H4 (cell line): ENCODE measurements at regions not wholly inside any gene's neighbourhood (a gene's known extent, or its start where the extent isn't known, plus 50 kb on each side); places are given as distances from the start of the nearest gene placed in this dataset.
A peak's percentile ranks its signal among the peaks of the same experiment; 100 is the strongest.

Source experiments
- DNase-seq: peaks from one replicate; pipeline ENCODE4 v3.0.0-alpha.2; 2015; ENCODE audit warnings: low spot score

GRCh38 chr3:139778682-139779233 lies 101.0 kb upstream of the NMNAT3 start:
- no peak for DNase-seq

DNA sequence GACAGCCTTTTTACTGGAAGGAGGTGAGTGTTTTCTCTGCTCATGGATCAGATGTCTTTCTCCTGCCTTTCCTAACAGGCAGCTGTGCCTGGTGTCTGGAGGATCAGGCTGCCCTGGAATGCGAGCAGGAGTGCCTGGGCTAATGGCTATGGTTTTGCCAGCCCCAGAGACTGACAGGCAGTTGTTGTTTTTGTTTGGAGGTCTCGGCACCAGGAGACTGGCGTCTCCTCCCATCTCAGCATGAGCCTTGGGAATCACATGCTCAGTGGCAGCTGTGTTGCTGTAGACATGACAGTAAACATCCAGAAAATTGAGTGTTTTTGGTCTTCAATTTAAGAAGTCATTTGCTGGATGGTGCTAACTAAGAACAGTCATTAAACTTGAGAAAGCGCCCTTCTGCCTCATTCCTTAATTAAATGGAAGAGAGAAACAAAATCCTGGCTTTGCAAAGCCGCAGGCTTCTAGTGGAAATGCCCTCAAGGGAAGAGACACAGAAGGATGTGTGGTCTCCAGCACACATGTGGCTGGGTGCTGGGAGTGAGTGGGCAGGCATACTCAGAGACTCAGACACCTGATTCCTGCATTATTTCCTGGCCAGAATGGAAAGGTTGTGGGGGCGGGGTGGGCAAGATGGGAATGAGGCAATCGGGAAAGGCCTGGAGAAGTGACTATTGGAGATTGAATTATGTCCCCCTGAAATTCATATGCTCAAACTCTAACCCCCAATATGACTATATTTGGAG lies 97.0 kb upstream of the NMNAT3 start:
- peak; percentile 90 for DNase-seq

DNA sequence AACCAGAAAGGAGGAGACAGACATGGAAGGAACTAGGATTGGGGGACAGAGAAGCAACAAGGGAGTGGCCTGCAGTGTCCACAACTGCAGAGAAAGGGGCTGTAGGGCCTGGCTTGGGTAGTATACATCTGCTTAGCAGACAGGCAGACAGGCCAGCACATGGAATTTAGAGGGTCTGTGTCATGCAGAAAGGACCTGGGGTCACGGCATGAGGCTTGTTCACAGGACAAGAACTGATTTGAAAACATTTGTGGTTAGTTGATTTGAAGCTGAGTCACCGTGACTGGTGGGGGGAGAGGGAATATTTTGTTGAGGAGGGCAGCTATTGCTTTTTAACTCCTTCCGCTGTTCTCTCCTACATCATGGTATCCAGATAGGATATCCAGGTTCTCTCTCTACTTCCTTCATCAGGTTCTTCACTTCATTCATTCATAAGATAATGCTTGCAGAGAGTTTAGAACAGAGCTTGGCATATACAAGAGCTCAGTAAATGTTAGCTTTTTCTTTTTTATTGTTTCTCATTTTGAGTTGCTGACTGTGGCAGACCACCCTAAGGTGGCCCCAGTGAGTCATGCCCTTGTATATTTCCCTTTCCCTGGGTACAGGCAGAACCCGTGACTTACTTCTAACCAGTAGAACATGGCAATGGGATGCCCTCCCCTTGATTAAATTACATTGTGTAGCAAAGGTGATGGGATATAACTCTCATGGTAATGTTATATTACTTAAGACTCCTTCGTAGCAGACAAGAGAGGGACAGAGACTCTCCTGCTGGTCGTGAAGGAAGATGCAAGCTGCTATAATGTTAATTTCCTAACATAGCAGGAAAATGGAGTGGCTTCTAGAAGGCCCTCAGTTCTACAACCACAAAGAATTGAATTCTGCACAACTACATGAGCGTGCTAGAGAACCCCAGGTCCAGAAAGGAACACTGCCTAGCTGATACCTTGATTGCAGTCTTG lies 95.0 kb upstream of the NMNAT3 start:
- peak; percentile 97 for DNase-seq

DNA sequence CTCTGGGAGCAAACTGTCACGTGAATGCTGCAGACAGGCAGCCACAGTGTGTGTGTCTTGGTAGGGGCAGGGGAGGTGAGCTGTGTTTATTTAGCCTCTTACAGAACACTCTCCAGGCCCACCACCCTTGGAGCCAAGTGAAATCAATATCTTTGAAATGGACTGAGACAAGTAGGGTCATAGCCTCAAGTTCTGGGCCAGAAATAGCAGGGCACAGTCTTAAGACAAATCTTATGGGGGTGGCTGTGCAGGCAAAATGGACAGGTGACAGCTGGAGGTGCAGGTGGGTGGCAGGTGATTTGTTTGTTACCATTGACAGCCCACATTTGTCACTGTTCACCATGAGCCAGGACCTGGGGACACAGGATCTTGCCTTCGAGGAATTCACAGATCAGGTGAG lies 93.6 kb upstream of the NMNAT3 start:
- no peak for DNase-seq

- no peak for DNase-seq
These were observed 92.8 kb upstream of the NMNAT3 start for GRCh38 chr3:139770577-139770976.

DNA sequence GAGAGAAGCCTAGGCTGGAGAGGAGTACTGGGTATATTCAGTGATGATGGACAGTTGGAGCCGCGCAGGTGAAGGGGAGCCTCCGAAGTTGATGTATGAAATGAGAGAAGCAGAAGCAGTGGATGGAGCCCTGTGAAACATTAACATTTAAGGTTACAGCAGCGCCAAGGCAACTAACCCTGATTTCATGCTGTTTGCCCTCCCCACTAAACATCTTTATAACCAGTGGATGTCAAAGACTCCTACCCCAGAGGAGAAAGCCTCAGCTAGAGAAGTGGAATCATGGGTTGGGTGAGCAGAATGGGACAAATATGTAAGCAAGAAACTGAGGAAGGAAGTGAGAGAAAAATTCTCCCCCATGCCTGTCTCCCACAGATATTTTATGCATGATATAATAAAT lies 92.0 kb upstream of the NMNAT3 start:
- no peak for DNase-seq

DNA sequence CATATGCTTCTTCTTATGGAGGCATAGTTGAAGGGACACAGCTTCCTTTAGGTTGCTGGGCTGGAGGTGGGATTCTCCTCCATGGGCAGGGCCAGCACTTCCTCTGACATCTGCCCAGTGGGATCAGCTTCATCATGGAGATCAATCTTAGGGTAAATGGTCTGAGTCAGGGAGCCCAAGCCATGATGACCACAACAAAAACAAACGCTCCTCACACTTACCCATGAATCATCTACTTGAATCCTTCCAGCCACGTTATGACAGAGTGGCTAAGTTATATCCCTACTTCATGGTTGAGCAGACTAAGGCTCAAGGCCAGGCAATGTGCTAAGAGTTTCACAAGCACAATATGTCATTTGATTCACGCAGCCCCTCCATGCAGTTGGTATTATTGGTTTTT lies 87.2 kb upstream of the NMNAT3 start:
- DNase-seq = peak; percentile 80

DNA sequence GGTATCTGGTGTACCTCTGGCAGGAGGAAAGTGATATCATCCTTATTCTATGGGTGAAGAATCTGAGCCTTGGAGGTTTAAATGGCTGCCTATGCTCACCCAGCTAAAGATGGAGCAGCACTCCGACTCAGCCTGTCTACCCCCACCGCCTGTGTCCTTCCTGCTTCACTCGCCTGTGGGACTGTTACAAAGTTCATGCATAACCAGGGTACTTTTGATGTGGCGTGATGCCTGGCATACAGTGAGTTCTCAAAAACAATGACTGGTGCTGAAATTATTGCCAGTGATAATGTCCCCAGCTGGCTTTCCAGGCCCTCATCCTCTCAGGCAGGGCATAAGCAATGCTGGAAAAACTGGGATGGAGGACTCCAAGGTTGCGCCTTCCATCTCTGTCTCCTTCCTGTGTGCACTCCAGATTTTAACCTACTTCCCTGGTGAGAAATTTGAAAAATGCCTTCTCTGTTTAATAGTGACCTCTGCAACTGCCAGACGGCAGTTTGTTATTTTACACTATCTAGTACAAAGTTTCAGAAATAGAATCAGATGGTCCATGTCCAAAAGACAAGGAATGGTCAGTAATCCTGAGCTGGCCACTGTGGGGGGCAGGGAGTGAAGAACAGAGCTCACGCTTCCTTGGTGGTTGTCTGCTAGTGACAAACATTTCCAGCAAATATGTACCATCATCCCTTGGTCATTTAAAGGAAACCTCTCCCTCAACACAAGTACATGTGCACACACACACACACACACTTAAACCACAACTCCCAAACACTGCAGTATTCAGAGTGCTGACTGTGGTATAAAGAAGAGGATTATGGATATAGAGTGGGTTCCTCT lies 86.5 kb upstream of the NMNAT3 start:
- peak; percentile 73 for DNase-seq

DNA sequence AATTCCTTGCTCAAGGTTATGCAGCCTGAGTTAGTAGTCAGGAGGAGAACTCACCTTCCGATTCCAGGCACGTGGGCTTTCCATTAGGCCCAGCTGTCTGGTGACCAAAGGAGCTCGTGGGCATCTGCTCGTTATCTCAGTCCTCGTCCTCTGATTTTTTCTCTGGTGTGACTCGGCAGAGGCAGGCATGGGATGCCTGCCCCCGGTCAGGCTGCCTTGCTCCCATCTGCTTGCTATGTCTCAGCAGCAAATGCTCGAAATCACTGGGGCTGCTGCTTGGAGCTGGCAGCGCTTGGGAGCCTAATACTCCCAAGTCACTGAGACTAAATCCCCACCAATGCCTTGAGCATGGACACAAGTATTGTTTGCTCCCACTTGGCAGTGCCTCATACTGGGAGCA lies 84.5 kb upstream of the NMNAT3 start:
- DNase-seq = no peak

DNA sequence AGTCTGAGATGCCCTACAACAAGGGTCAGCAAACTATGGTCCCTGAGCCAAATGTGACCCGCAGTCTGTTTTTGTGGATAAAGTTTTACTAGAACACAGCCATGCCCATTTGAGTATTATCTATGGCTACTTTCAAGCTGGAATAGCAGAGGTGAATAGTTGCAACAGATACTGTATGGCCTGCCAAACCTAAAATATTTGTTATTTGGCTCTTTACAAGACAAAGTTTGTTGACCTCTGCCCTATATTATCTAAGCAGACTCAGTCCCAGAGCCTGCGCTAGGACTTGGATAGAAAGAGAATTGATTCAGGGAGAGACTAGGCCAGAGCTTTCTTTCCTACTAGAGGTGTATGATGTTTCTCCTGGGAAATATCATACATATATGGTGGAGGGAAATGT lies 81.7 kb upstream of the NMNAT3 start:
- no peak for DNase-seq

DNA sequence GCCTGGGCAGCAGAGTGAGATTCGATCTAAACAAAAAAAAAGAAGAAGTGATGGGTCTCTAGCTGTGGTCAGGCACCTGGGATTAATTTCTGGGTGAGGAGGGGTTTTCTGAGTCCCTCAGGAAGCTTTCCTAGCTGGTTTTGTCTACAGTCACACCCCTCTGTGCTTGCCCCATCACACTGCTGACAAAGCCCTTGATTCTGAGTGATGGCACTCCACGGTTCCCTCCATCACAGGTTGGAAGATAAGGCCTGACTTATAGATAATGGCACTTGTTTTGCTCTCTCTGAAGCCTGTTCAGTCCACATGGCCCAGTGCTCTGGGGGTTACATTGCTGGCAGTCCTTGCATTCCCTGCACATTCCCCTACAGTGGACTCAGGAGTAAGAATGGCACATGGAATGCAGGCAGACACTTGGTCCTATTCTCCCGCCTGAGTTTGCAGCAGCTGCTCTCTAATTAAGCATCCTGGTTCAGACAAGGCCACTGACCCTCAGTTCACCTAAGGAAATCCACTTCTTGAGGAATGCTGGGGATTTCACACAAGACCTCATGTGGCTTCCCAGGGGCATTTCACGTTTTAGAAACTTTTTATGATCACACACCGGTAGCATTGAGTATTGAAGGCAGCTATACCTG lies 81.0 kb upstream of the NMNAT3 start:
- no peak for DNase-seq

DNA sequence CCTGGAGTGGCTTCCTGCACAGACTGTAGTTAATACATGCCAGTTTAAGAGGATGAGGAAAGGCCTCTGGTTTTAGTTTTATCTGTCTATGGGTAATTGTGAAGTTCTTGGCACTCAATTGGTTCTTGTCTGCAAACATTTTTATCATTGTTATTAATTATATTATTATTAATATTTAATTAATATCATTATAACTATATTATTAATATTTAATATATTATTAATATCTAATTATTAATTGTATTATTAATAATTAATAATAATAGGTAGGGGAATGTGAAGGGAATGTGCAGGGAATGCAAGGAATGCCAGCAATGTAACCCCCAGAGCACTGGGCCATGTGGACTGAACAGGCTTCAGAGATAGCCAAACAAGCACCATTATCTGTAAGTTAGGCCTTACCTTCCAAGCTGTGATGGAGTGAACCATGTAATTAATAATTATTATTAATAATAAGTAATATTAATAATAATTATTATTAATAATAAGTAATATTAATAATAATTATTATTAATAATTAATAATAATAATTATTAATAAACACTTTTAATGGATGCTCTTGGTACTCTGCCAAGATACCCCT lies 79.8 kb upstream of the NMNAT3 start:
- no peak for DNase-seq

GRCh38 chr3:139756529-139757103 lies 78.8 kb upstream of the NMNAT3 start:
- DNase-seq = no peak

DNA sequence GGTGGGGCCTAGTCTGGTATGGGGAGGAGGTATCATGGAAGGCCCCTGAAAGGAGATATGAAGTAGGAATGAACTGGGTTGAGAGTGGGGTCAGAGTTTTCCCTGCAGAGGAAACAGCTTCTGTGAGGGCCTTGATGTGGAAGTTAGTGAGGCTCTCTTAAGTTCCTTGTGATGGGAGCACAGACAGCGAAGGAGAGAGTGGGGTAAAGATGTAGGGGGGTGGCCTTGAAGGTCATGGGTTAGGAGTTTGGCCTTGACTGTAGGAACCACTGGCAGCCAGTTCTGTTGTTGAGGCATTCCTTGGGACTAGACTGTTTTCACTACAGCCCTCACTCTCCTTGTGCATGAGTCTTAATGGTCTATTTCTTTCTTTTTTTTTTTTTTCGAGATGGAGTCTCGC lies 77.8 kb upstream of the NMNAT3 start:
- DNase-seq = no peak

GRCh38 chr3:139751789-139752188 lies 74.0 kb upstream of the NMNAT3 start:
- no peak for DNase-seq

DNA sequence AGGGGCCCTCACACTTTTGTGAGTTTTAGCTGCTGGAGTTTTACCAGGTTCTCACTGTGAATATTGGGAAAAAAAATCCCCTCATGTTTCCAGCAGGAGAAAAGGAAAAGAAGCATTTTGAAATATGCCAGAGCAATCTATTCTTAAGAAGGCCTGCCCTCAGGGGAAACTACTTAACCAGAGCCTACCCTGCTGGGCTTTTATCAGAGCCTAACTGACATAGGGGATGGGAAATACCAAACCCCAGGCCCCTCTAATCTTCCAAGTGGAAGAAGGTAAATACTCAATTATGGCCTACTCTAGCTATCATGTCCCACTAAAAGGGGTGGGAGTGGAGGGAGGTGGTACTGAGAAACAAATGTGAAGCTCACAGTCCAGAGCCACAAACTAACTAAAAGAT lies 68.7 kb upstream of the NMNAT3 start:
- DNase-seq = no peak

- peak; percentile 48 for DNase-seq
These were observed 68.1 kb upstream of the NMNAT3 start for GRCh38 chr3:139745831-139746230.

DNA sequence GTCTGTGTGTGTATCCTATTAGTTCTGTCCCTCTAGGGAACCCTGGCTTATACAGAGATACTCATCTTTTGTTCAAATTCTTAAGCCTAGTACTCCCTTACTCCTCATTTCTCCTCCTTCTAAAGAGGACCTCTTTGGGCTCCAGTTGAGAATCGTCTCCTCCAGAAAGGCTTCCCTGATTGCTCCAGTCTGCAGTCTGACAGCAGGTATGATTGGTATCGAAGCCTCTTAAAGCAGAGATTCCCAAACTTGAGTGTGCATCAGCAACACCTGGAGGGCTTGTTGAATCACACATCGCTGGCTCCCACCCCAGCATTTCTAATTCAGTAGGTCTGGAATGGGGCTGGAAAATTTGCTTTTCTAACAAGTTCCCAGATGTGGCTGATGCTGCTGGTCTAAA lies 60.9 kb upstream of the NMNAT3 start:
- no peak for DNase-seq

DNA sequence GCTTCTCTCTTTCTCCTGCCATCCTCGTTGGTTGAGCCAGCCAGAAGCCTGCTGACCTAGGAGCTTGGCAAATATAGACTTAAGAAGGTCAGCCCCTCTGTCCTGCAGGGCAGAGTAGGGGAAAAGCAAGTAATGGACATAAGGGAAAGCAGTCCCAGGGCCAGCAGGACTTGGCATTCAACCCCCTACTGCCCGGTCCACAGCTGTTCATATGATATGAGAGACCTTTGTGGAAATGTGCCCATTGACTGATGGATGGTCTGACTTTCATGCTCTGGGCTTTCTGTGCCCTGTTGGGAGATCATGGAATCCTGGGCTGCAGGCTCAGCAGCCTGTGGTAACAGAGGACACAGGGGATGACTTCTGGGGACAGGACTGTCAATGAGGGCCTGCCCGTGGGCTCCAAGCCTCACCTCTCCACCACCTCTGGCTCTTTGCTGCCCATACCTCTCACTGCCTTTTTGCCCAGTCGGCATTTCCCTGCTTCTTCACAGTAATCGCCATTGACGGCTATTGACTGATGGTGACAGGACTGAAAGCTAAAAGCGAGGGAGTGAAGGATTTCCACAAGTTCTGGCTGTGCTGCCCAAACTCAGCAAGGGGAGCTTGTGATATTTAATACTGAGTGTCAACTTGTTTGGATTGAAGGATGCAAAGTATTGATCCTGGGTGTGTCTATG lies 60.0 kb upstream of the NMNAT3 start:
- DNase-seq = no peak

DNA sequence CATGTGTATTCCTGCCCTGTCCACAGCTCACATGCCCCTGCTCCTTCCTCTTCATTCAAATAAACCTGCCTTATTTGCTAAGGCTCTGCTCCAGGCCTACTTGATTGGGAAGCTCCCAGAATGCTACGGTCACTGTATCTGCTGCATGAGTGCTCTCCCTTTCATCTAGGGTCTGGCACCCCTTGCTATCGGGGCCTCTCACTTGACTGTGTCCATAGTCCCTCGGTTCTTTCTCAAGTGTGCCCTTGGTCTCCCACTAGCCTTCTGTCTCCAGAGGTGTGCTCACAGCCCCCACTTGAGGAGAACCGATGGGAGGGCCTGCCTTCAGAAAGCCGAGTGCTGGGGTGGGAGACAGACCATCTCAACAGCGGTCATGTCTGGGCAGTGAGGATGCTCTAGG lies 57.4 kb upstream of the NMNAT3 start:
- no peak for DNase-seq
